GM12878 (cell line): ENCODE measurements at regions not wholly inside any gene's neighbourhood (a gene's known extent, or its start where the extent isn't known, plus 50 kb on each side); places are given as distances from the start of the nearest gene placed in this dataset.

Source experiments
- ATAC-seq: fragments of 200-7000 bp; cut with Tn5 transposase; 3 replicates; pipeline ENCODE4 v1.9.1; 2020; ENCODE audit warnings: mild to moderate bottlenecking, moderate library complexity
- BruUV-seq: library from RNA; stranded (reverse); fragments of 400-500 nt; replicated peaks from 2 replicates; lab custom pipeline; 2021; lab: Mats Ljungman, UMichigan
- CTCF ChIA-PET: fragments of 300-600 bp; sonication (Branson Sonifier 250); formaldehyde crosslinking; extraction: SDS; loops from one replicate; lab custom pipeline; 2021; ENCODE audit warnings: inconsistent platforms; lab: Yijun Ruan, JAX
- POLR2A ChIA-PET: fragments of 350-600 bp; formaldehyde crosslinking; extraction: SDS; loops from one replicate; lab custom pipeline; 2021; ENCODE audit warnings: inconsistent platforms; lab: Charles Lee
- RAD21 ChIA-PET: fragments of 300-600 bp; sonication (Branson Sonifier 250); formaldehyde crosslinking; loops from one replicate; lab custom pipeline; 2023; ENCODE audit warnings: antibody characterized with exemption; ENCODE audit not compliant: unreplicated experiment; lab: Charles Lee
- SMC1A ChIA-PET: fragments of 300-600 bp; sonication (Branson Sonifier 250); formaldehyde crosslinking; loops from one replicate; lab custom pipeline; 2023; ENCODE audit not compliant: unreplicated experiment, uncharacterized antibody; lab: Charles Lee
- DNase-seq: peaks from one replicate; pipeline ENCODE4 v3.0.0-alpha.2; 2011; ENCODE audit warnings: low read depth, low spot score
- FAIRE-seq: peaks from 3 replicates; lab custom pipeline; 2011; peaks lifted over from hg19 to GRCh38; lab: Jason Lieb, UNC
- H2AFZ ChIP-seq: 2 replicates; pipeline ENCODE4 v1.6.0; 2011; ENCODE audit warnings: low read depth, low read length, control low read depth; ENCODE audit not compliant: control insufficient read depth
- H3K27ac ChIP-seq: 2 replicates; pipeline ENCODE4 v1.5.1; 2011; ENCODE audit warnings: control low read depth; ENCODE audit not compliant: control insufficient read depth, insufficient read depth
- H3K27me3 ChIP-seq, 2 experiments: replicated peaks in 1 of 2; 2 replicates each; pipeline versions ENCODE4 v1.6.0 to v1.6.1; 2011; ENCODE audit warnings: low read length in 1 of 2; ENCODE audit not compliant: control insufficient read depth in 2 of 2, insufficient read depth in 2 of 2
- H3K36me3 ChIP-seq, 2 experiments: 2 replicates each; pipeline ENCODE4 v1.5.1; 2011; ENCODE audit warnings: low read length in 1 of 2; ENCODE audit not compliant: control insufficient read depth in 2 of 2, insufficient read depth in 2 of 2
- H3K4me1 ChIP-seq: 2 replicates; pipeline ENCODE4 v1.6.1; 2011; ENCODE audit warnings: mild to moderate bottlenecking, low read length, moderate library complexity, mixed read lengths; ENCODE audit not compliant: control insufficient read depth, insufficient read depth
- H3K4me2 ChIP-seq: 2 replicates; pipeline ENCODE4 v1.6.0; 2011; ENCODE audit warnings: control low read depth; ENCODE audit not compliant: control insufficient read depth, insufficient read depth
- H3K4me3 ChIP-seq: fragments of 200-600 bp; sonication (generic); 2 replicates; pipeline ENCODE4 v1.5.1; 2016
- H3K79me2 ChIP-seq: 2 replicates; pipeline ENCODE4 v1.6.0; 2011; ENCODE audit warnings: low read length; ENCODE audit not compliant: control insufficient read depth, insufficient read depth
- H3K9ac ChIP-seq: 2 replicates; pipeline ENCODE4 v1.8.0; 2011; ENCODE audit warnings: low read length, control low read depth, mixed read lengths; ENCODE audit not compliant: control insufficient read depth, insufficient read depth
- H3K9me3 ChIP-seq: replicated peaks from 3 replicates; pipeline ENCODE4 v1.5.1; 2011; ENCODE audit warnings: mild to moderate bottlenecking, low read length; ENCODE audit not compliant: control insufficient read depth, insufficient read depth
- H4K20me1 ChIP-seq: 2 replicates; pipeline ENCODE4 v1.6.0; 2011; ENCODE audit not compliant: control insufficient read depth, insufficient read depth
- BCL11A ChIP-seq: IDR thresholded peaks from 2 replicates; pipeline ENCODE4 v1.6.1; 2011; ENCODE audit warnings: low read depth, low read length
- CTCF ChIP-seq, 3 experiments: IDR thresholded peaks in 2 of 3; conservative IDR thresholded peaks in 1 of 3; 2 replicates each; pipeline ENCODE4 v1.5.1; 2011; ENCODE audit warnings: low read depth in 3 of 3, low read length in 3 of 3, mild to moderate bottlenecking in 3 of 3, control low read depth in 2 of 3, moderate library complexity in 2 of 3, inconsistent platforms in 1 of 3, mixed read lengths in 1 of 3; ENCODE audit not compliant: control insufficient read depth in 2 of 3, insufficient read depth in 1 of 3; ENCODE audit errors: extremely low read depth in 1 of 3
- ESRRA ChIP-seq: IDR thresholded peaks from 2 replicates; pipeline ENCODE4 v1.6.1; 2012; ENCODE audit warnings: mild to moderate bottlenecking, low read length, improper control_type of control experiment
- FOXK2 ChIP-seq: fragments of 450-650 bp; IDR thresholded peaks from 2 replicates; pipeline ENCODE4 v1.6.1; 2017; ENCODE audit warnings: mild to moderate bottlenecking, moderate library complexity
- IKZF1 ChIP-seq: fragments of 450-650 bp; conservative IDR thresholded peaks from 2 replicates; pipeline ENCODE4 v1.6.1; 2017; ENCODE audit warnings: antibody characterized with exemption, mild to moderate bottlenecking
- IRF3 ChIP-seq: fragments of 450-650 bp; IDR thresholded peaks from 2 replicates; pipeline ENCODE4 v1.6.1; 2014; ENCODE audit warnings: mild to moderate bottlenecking
- MTA3 ChIP-seq: IDR thresholded peaks from 2 replicates; pipeline ENCODE4 v1.6.1; 2012; ENCODE audit warnings: low read length, inconsistent platforms, borderline replicate concordance
- NFYA ChIP-seq: IDR thresholded peaks from 2 replicates; pipeline ENCODE4 v1.6.1; 2011; ENCODE audit warnings: low read depth, mild to moderate bottlenecking, low read length, improper control_type of control experiment, borderline replicate concordance
- SIX5 ChIP-seq: IDR thresholded peaks from 2 replicates; pipeline ENCODE4 v1.6.1; 2011; ENCODE audit warnings: mild to moderate bottlenecking, low read depth, low read length, moderate library complexity; ENCODE audit not compliant: severe bottlenecking
- SKIL ChIP-seq: fragments of 450-650 bp; IDR thresholded peaks from 2 replicates; pipeline ENCODE4 v1.6.1; 2017; ENCODE audit warnings: mild to moderate bottlenecking, low read depth, inconsistent platforms; ENCODE audit not compliant: poor library complexity, severe bottlenecking
- STAT1 ChIP-seq: fragments of 450-650 bp; conservative IDR thresholded peaks from 2 replicates; pipeline ENCODE4 v1.6.1; 2014; ENCODE audit warnings: antibody characterized with exemption, mild to moderate bottlenecking
- TCF7 ChIP-seq: IDR thresholded peaks from 2 replicates; pipeline ENCODE4 v1.6.1; 2014; ENCODE audit warnings: antibody characterized with exemption, borderline replicate concordance
- YY1 ChIP-seq: IDR thresholded peaks from 2 replicates; pipeline ENCODE4 v1.6.1; 2011; ENCODE audit warnings: low read depth, mild to moderate bottlenecking, low read length
- WGBS: methylation state at CpG from one replicate; pipeline ENCODE4 v1.1.6; 2016; ENCODE audit warnings: low lambda C conversion rate; ENCODE audit not compliant: insufficient replicate concordance, insufficient coverage; ENCODE audit errors: missing lambda C conversion rate; 5-methylcytosine and 5-hydroxymethylcytosine counted together
- in situ Hi-C: fragments of 300-500 bp; cut with MboI; formaldehyde crosslinking; loops from 9 replicates; pipeline ENCODE4 v1.14.3; 2018; ENCODE audit warnings: mixed read lengths
- intact Hi-C: fragments of 100-400 bp; cut with micrococcal nuclease; formaldehyde crosslinking; loops from one replicate; pipeline ENCODE4 v1.14.2; 2022; ENCODE audit not compliant: unreplicated experiment

GRCh38 chrX:20361081-20361889 is 94.6 kb upstream of the RPS6KA3 start:
- H3K4me3 ChIP-seq = no peak overlapping the region
- in situ Hi-C loops = no loop called here
- no peaks in the 10 kb centered on the region for H3K79me2 ChIP-seq
- H3K36me3 ChIP-seq = no peaks in the 10 kb centered on the region
- H3K27ac ChIP-seq = no peak overlapping the region
- no peaks in the 10 kb centered on the region for H3K9me3 ChIP-seq
- POLR2A ChIA-PET = interaction anchor here (0.5 to 0.6 kb wide), 2 partner anchors 24 to 25 kb away, joined by 4 read pairs; no protein-coding TSS in a partner anchor
- H4K20me1 ChIP-seq = no peaks in the 10 kb centered on the region
- DNase-seq (no peak), ATAC-seq (no peak), FAIRE-seq (no peak)
- SMC1A ChIA-PET = no interaction called here
- BruUV-seq = no TSS peak
- intact Hi-C loops = no loop called here
- no peak overlapping the region for H2AFZ ChIP-seq
- RAD21 ChIA-PET = interaction anchor here (0.6 kb wide), 1 partner anchor 43 kb away, joined by 3 read pairs; no protein-coding TSS in a partner anchor
- no peaks in the 10 kb centered on the region for H3K4me1 ChIP-seq
- no peak overlapping the region for H3K9ac ChIP-seq
- no peak overlapping the region for H3K4me2 ChIP-seq
- CTCF ChIA-PET = no interaction called here
- H3K27me3 ChIP-seq = no peaks in the 10 kb centered on the region
- 70% methylated on average over 8 of the region's 8 CpGs for WGBS
- TF ChIP-seq IRF3 (no peak), SIX5 (no peak), FOXK2 (no peak), CTCF (IDR thresholded peaks at IDR 0.05 in 2 of 3, conservative IDR thresholded peaks at IDR 0.05 in 1 of 3; ENCODE audit: control insufficient read depth in 2 of 3, extremely low read depth in 1 of 3, insufficient read depth in 1 of 3, low read depth in 3 of 3, low read length in 3 of 3) (no peak), IKZF1 (no peak), STAT1 (no peak), SKIL (no peak), TCF7 (no peak), NFYA (no peak), YY1 (no peak), ESRRA (no peak), BCL11A (no peak), MTA3 (no peak)
